ENCODE measurements at regions not wholly inside any gene's neighbourhood (a gene's known extent, or its start where the extent isn't known, plus 50 kb on each side); places are given as distances from the start of the nearest gene placed in this dataset.

GRCh38 chr16:51410125-51410524, 259.1 kb upstream of the SALL1 start:
- no peak overlapping the region for H3K4me2 ChIP-seq
- Mint-ChIP-seq H3K36me3 (ENCODE audit: low read depth) (no peaks in the 10 kb centered on the region), H3K27ac (no peak overlapping the region), H3K27me3 (ENCODE audit: insufficient read depth, low read depth, poor library complexity) (peaks cover 3% of the 10 kb centered on the region), H3K4me3 (no peak overlapping the region), H3K4me1 (peaks cover 16% of the 10 kb centered on the region), H3K9me3 (no peaks in the 10 kb centered on the region)
- no peak overlapping the region for H2AFZ ChIP-seq
- H3K79me2 ChIP-seq (replicated peaks; ENCODE audit: insufficient read depth): no peaks in the 10 kb centered on the region
- DNase-seq (ENCODE audit: low spot score) (no peak), ATAC-seq (no peak)
- TF ChIP-seq NANOG (IDR thresholded peaks at IDR 0.05; ENCODE audit: borderline replicate concordance): no peak
- TF ChIP-seq POLR2AphosphoS5 (IDR thresholded peaks at IDR 0.05; ENCODE audit: low read depth): no peak
- TF ChIP-seq, protein P1, sequence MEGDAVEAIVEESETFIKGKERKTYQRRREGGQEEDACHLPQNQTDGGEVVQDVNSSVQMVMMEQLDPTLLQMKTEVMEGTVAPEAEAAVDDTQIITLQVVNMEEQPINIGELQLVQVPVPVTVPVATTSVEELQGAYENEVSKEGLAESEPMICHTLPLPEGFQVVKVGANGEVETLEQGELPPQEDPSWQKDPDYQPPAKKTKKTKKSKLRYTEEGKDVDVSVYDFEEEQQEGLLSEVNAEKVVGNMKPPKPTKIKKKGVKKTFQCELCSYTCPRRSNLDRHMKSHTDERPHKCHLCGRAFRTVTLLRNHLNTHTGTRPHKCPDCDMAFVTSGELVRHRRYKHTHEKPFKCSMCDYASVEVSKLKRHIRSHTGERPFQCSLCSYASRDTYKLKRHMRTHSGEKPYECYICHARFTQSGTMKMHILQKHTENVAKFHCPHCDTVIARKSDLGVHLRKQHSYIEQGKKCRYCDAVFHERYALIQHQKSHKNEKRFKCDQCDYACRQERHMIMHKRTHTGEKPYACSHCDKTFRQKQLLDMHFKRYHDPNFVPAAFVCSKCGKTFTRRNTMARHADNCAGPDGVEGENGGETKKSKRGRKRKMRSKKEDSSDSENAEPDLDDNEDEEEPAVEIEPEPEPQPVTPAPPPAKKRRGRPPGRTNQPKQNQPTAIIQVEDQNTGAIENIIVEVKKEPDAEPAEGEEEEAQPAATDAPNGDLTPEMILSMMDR (conservative IDR thresholded peaks at IDR 0.05; ENCODE audit: low read depth in 2 of 2): no peak
- TF ChIP-seq JUNB (IDR thresholded peaks at IDR 0.05; ENCODE audit: unreplicated experiment): no peak
- TF ChIP-seq ETS1 (IDR thresholded peaks at IDR 0.05): no peak
- TF ChIP-seq, protein P2, sequence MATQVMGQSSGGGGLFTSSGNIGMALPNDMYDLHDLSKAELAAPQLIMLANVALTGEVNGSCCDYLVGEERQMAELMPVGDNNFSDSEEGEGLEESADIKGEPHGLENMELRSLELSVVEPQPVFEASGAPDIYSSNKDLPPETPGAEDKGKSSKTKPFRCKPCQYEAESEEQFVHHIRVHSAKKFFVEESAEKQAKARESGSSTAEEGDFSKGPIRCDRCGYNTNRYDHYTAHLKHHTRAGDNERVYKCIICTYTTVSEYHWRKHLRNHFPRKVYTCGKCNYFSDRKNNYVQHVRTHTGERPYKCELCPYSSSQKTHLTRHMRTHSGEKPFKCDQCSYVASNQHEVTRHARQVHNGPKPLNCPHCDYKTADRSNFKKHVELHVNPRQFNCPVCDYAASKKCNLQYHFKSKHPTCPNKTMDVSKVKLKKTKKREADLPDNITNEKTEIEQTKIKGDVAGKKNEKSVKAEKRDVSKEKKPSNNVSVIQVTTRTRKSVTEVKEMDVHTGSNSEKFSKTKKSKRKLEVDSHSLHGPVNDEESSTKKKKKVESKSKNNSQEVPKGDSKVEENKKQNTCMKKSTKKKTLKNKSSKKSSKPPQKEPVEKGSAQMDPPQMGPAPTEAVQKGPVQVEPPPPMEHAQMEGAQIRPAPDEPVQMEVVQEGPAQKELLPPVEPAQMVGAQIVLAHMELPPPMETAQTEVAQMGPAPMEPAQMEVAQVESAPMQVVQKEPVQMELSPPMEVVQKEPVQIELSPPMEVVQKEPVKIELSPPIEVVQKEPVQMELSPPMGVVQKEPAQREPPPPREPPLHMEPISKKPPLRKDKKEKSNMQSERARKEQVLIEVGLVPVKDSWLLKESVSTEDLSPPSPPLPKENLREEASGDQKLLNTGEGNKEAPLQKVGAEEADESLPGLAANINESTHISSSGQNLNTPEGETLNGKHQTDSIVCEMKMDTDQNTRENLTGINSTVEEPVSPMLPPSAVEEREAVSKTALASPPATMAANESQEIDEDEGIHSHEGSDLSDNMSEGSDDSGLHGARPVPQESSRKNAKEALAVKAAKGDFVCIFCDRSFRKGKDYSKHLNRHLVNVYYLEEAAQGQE (IDR thresholded peaks at IDR 0.05; ENCODE audit: unreplicated experiment): no peak
- no peak for TF ChIP-seq EZH2phosphoT487 (IDR thresholded peaks at IDR 0.05; ENCODE audit: unreplicated experiment)
- TF ChIP-seq ZNF462 (CRISPR knock-in tag; IDR thresholded peaks at IDR 0.05): no peak
- no peak for TF ChIP-seq EZH2 (IDR thresholded peaks at IDR 0.05; ENCODE audit: low read depth, unreplicated experiment)
- no peak for TF ChIP-seq ZNF331 (CRISPR knock-in tag; IDR thresholded peaks at IDR 0.05; ENCODE audit: low read depth)
- H4K20me1 ChIP-seq (replicated peaks; ENCODE audit: insufficient read depth): no peaks in the 10 kb centered on the region
- no peak overlapping the region for H3K27ac ChIP-seq (ENCODE audit: low read depth)
- no peaks in the 10 kb centered on the region for H3K27me3 ChIP-seq (ENCODE audit: insufficient read depth)
- H3K9me2 ChIP-seq (ENCODE audit: insufficient read depth): peaks cover 2% of the 10 kb centered on the region; the same call in 1 of the 2 replicates
- no peak overlapping the region for H3K4me3 ChIP-seq
- no peaks in the 10 kb centered on the region for H3F3A ChIP-seq (replicated peaks; ENCODE audit: low read depth)
- peaks cover 15% of the 10 kb centered on the region for H3K4me1 ChIP-seq (ENCODE audit: insufficient read depth)
- no peaks in the 10 kb centered on the region for H3K36me3 ChIP-seq (ENCODE audit: insufficient read depth)
